BJ (cell line): ENCODE measurements at regions not wholly inside any gene's neighbourhood (a gene's known extent, or its start where the extent isn't known, plus 50 kb on each side); places are given as distances from the start of the nearest gene placed in this dataset.
"Not testable (repeated sequence)": the region's sequence is repeated elsewhere in the genome, so short reads cannot be mapped to it uniquely, and the experiment has no call there.

Source experiments
- CTCF ChIA-PET: fragments of 350-600 bp; formaldehyde crosslinking; extraction: SDS; loops from one replicate; lab custom pipeline; 2021; ENCODE audit warnings: antibody characterized with exemption, inconsistent platforms; lab: Yijun Ruan, JAX
- POLR2A ChIA-PET: fragments of 300-600 bp; sonication (Branson Sonifier 250); formaldehyde crosslinking; extraction: SDS; loops from one replicate; lab custom pipeline; 2021; ENCODE audit warnings: antibody characterized with exemption; lab: Charles Lee
- DNase-seq: peaks from one replicate; pipeline ENCODE4 v3.0.0-alpha.2; 2011; ENCODE audit warnings: low read depth
- H3K27me3 ChIP-seq: 2 replicates; pipeline ENCODE4 v1.6.0; 2011; ENCODE audit warnings: low read length; ENCODE audit not compliant: control insufficient read depth, insufficient read depth
- H3K36me3 ChIP-seq: 2 replicates; pipeline ENCODE4 v1.5.1; 2011; ENCODE audit warnings: low read length; ENCODE audit not compliant: control insufficient read depth, insufficient read depth
- H3K4me3 ChIP-seq: 2 replicates; pipeline ENCODE4 v1.5.1; 2011; ENCODE audit warnings: low read depth, mild to moderate bottlenecking, control low read depth, low read length
- CTCF ChIP-seq: IDR thresholded peaks from 2 replicates; pipeline ENCODE4 v1.5.1; 2011; ENCODE audit warnings: low read depth, mild to moderate bottlenecking, control low read depth, inconsistent platforms, low read length, moderate library complexity; ENCODE audit not compliant: insufficient read depth

GRCh38 chr3:182644013-182644412 is 149.3 kb upstream of the ATP11B start:
- POLR2A ChIA-PET = no interaction called here
- CTCF ChIA-PET = no interaction called here
- H3K4me3 ChIP-seq = no peak overlapping the region
- H3K27me3 ChIP-seq = no peaks in the 10 kb centered on the region
- H3K36me3 ChIP-seq = no peaks in the 10 kb centered on the region
- TF ChIP-seq CTCF = no peak
- DNase-seq = no peak

GRCh38 chr3:182644790-182645433 is 148.4 kb upstream of the ATP11B start:
- CTCF ChIA-PET = no interaction called here

GRCh38 chr3:182650568-182651128 is 142.7 kb upstream of the ATP11B start:
- ChIA-PET CTCF (no interaction called here), POLR2A (interaction anchor here (0.6 kb wide), 1 partner anchor 1026 kb away, joined by 3 read pairs; no protein-coding TSS in a partner anchor)
- DNase-seq = no peak

More at GRCh38 chr3:182644790-182645433, 148.4 kb upstream of the ATP11B start:
- no peaks in the 10 kb centered on the region for H3K27me3 ChIP-seq
- H3K36me3 ChIP-seq = no peaks in the 10 kb centered on the region
- no peak for DNase-seq
- POLR2A ChIA-PET = interaction anchor here (0.6 kb wide), 1 partner anchor 26 kb away, joined by 3 read pairs; no protein-coding TSS in a partner anchor
- no peak overlapping the region for H3K4me3 ChIP-seq
- TF ChIP-seq CTCF = no peak

GRCh38 chr3:182651461-182651860 is 141.8 kb upstream of the ATP11B start:
- no peak for DNase-seq
- H3K4me3 ChIP-seq = no peak overlapping the region
- ChIA-PET CTCF (interaction anchor here (1.3 kb wide), 1 partner anchor 32 kb away, joined by 3 read pairs; no protein-coding TSS in a partner anchor), POLR2A (interaction anchor here (0.6 kb wide), 1 partner anchor 1027 kb away, joined by 3 read pairs; no protein-coding TSS in a partner anchor)
- no peak for TF ChIP-seq CTCF
- no peaks in the 10 kb centered on the region for H3K36me3 ChIP-seq
- H3K27me3 ChIP-seq = no peaks in the 10 kb centered on the region

More at GRCh38 chr3:182650568-182651128, 142.7 kb upstream of the ATP11B start:
- Histone ChIP-seq H3K4me3 (no peak overlapping the region), H3K27me3 (no peaks in the 10 kb centered on the region), H3K36me3 (no peaks in the 10 kb centered on the region)
- TF ChIP-seq CTCF = no peak

- CTCF ChIA-PET, H3K27me3 ChIP-seq, POLR2A ChIA-PET, DNase-seq, H3K36me3 ChIP-seq, H3K4me3 ChIP-seq: not testable (repeated sequence)
These were observed 140.2 kb upstream of the ATP11B start for GRCh38 chr3:182653065-182653464.
